ENCODE measurements at regions not wholly inside any gene's neighbourhood (a gene's known extent, or its start where the extent isn't known, plus 50 kb on each side); places are given as distances from the start of the nearest gene placed in this dataset.
A peak's percentile ranks its signal among the peaks of the same experiment; 100 is the strongest.

DNA sequence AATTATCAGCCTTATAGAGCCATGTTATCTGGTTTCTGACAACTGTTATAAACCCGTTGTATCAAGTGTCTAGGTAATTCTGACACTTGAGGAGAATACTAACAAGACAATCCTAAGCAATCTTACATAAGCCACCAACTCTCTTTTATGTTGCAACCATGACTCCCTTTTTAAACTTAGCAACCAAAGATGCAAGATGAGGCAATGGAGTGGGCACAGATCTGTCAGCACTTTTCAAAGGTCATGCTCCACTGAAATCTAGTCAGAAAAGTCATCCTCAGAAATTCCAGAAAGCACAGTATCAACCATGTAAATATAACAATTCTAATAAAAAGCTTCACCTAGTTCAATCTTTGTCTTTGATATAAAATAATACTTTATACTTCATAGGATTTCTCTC, 77.0 kb upstream of the SEMA3A start:
- H3K4me3 ChIP-seq (ENCODE audit: low read depth, low read length) = no peak overlapping the region
- H3K4me1 ChIP-seq (ENCODE audit: control insufficient read depth, insufficient read depth, low read length) = peaks cover 13% of the 10 kb centered on the region
- H3K27me3 ChIP-seq (ENCODE audit: control insufficient read depth, insufficient read depth, low read length) = no peaks in the 10 kb centered on the region
- no peak overlapping the region for H3K9ac ChIP-seq (ENCODE audit: low read depth, low read length)
- H3K9me3 ChIP-seq (ENCODE audit: control insufficient read depth, insufficient read depth, low read length) = no peaks in the 10 kb centered on the region
- no peaks in the 10 kb centered on the region for H3K36me3 ChIP-seq (ENCODE audit: control insufficient read depth, insufficient read depth, low read length)
- no peak overlapping the region for H3K27ac ChIP-seq (ENCODE audit: low read depth, low read length)

DNA sequence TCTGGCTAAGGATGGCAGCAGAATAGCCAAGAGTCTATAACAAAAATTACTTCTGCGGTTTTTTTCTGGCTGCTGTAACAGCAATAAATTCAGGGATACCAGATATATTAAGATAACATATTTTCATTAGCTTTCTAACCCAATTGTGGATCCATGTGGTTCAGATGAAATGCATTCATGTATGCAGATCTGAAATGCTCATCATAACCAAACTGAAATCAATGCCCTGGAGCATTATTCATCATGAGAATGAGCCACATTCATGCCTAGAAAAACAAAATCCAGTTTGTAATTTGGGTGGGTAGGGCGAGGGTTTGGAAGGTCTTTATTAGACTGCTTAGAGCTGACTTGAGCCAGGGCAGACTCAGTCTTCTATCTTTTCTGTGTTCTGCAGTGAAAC, 69.8 kb upstream of the SEMA3A start:
- Histone ChIP-seq H3K4me3 (ENCODE audit: low read depth, low read length) (no peak overlapping the region), H3K4me1 (ENCODE audit: control insufficient read depth, insufficient read depth, low read length) (no peaks in the 10 kb centered on the region)

GRCh38 chr7:84263106-84263505, 68.5 kb upstream of the SEMA3A start:
- peaks cover 2% of the 10 kb centered on the region; the same call in 1 of the 2 replicates for H3K4me1 ChIP-seq (ENCODE audit: control insufficient read depth, insufficient read depth, low read length)
- no peaks in the 10 kb centered on the region for H3K9me3 ChIP-seq (ENCODE audit: control insufficient read depth, insufficient read depth, low read length)
- no peaks in the 10 kb centered on the region for H3K27me3 ChIP-seq (ENCODE audit: control insufficient read depth, insufficient read depth, low read length)
- H3K4me3 ChIP-seq (ENCODE audit: low read depth, low read length) = no peak overlapping the region
- no peak overlapping the region for H3K27ac ChIP-seq (ENCODE audit: low read depth, low read length)
- no peak overlapping the region for H3K9ac ChIP-seq (ENCODE audit: low read depth, low read length)
- H3K36me3 ChIP-seq (ENCODE audit: control insufficient read depth, insufficient read depth, low read length) = no peaks in the 10 kb centered on the region

More for the DNA sequence above, 69.8 kb upstream of the SEMA3A start:
- H3K9me3 ChIP-seq (ENCODE audit: control insufficient read depth, insufficient read depth, low read length) = no peaks in the 10 kb centered on the region
- no peaks in the 10 kb centered on the region for H3K36me3 ChIP-seq (ENCODE audit: control insufficient read depth, insufficient read depth, low read length)
- H3K27ac ChIP-seq (ENCODE audit: low read depth, low read length) = no peak overlapping the region
- H3K9ac ChIP-seq (ENCODE audit: low read depth, low read length) = no peak overlapping the region
- no peaks in the 10 kb centered on the region for H3K27me3 ChIP-seq (ENCODE audit: control insufficient read depth, insufficient read depth, low read length)

- Histone ChIP-seq H3K9ac (ENCODE audit: low read depth, low read length) (no peak overlapping the region), H3K27me3 (ENCODE audit: control insufficient read depth, insufficient read depth, low read length) (no peaks in the 10 kb centered on the region), H3K4me3 (ENCODE audit: low read depth, low read length) (no peak overlapping the region), H3K4me1 (ENCODE audit: control insufficient read depth, insufficient read depth, low read length) (peaks cover 6% of the 10 kb centered on the region; the same call in 1 of the 2 replicates), H3K27ac (ENCODE audit: low read depth, low read length) (no peak overlapping the region), H3K9me3 (ENCODE audit: control insufficient read depth, insufficient read depth, low read length) (no peaks in the 10 kb centered on the region), H3K36me3 (ENCODE audit: control insufficient read depth, insufficient read depth, low read length) (no peaks in the 10 kb centered on the region)
Observed at GRCh38 chr7:84261509-84261908, 66.9 kb upstream of the SEMA3A start.

- Histone ChIP-seq H3K36me3 (ENCODE audit: control insufficient read depth, insufficient read depth, low read length) (no peaks in the 10 kb centered on the region), H3K4me3 (ENCODE audit: low read depth, low read length) (no peak overlapping the region), H3K9me3 (ENCODE audit: control insufficient read depth, insufficient read depth, low read length) (no peaks in the 10 kb centered on the region), H3K27me3 (ENCODE audit: control insufficient read depth, insufficient read depth, low read length) (no peaks in the 10 kb centered on the region), H3K27ac (ENCODE audit: low read depth, low read length) (no peak overlapping the region), H3K4me1 (ENCODE audit: control insufficient read depth, insufficient read depth, low read length) (peaks cover 6% of the 10 kb centered on the region; the same call in 1 of the 2 replicates), H3K9ac (ENCODE audit: low read depth, low read length) (no peak overlapping the region)
Observed at GRCh38 chr7:84258628-84259027, 64.0 kb upstream of the SEMA3A start.

- Histone ChIP-seq H3K4me1 (ENCODE audit: control insufficient read depth, insufficient read depth, low read length) (peaks cover 13% of the 10 kb centered on the region), H3K27ac (ENCODE audit: low read depth, low read length) (no peak overlapping the region), H3K27me3 (ENCODE audit: control insufficient read depth, insufficient read depth, low read length) (no peaks in the 10 kb centered on the region), H3K36me3 (ENCODE audit: control insufficient read depth, insufficient read depth, low read length) (no peaks in the 10 kb centered on the region), H3K9ac (ENCODE audit: low read depth, low read length) (no peak overlapping the region), H3K4me3 (ENCODE audit: low read depth, low read length) (no peak overlapping the region), H3K9me3 (ENCODE audit: control insufficient read depth, insufficient read depth, low read length) (no peaks in the 10 kb centered on the region)
Observed at GRCh38 chr7:84256571-84256971, 62.0 kb upstream of the SEMA3A start.

GRCh38 chr7:84251277-84251781, 56.7 kb upstream of the SEMA3A start:
- Histone ChIP-seq H3K9ac (ENCODE audit: low read depth, low read length) (no peak overlapping the region), H3K36me3 (ENCODE audit: control insufficient read depth, insufficient read depth, low read length) (no peaks in the 10 kb centered on the region), H3K4me3 (ENCODE audit: low read depth, low read length) (peak overlapping the region; percentile 6; the same call in 1 of the 2 replicates), H3K27ac (ENCODE audit: low read depth, low read length) (peak overlapping the region; percentile 50), H3K27me3 (ENCODE audit: control insufficient read depth, insufficient read depth, low read length) (no peaks in the 10 kb centered on the region), H3K4me1 (ENCODE audit: control insufficient read depth, insufficient read depth, low read length) (peaks cover 22% of the 10 kb centered on the region), H3K9me3 (ENCODE audit: control insufficient read depth, insufficient read depth, low read length) (no peaks in the 10 kb centered on the region)

DNA sequence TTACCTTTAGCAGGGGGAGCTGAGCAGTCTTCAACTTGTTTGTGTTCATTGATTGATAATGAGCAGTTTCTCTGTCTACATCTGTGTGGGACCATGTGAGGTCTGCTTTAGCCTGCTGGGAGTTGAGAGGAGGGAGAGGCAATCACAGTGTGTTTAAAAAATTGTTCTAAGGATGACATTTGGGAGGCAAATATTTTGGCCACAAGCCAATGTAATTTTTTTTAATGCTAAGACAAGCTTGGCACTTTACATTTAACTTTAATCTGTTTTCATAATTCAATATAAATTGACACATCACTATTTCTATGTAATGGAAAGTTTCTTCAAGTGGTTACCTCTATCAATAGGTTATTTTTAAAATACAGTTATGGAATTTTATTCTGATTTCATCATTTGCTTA, 55.9 kb upstream of the SEMA3A start:
- Histone ChIP-seq H3K9me3 (ENCODE audit: control insufficient read depth, insufficient read depth, low read length) (peaks cover 4% of the 10 kb centered on the region; the same call in 1 of the 2 replicates), H3K27me3 (ENCODE audit: control insufficient read depth, insufficient read depth, low read length) (no peaks in the 10 kb centered on the region), H3K4me3 (ENCODE audit: low read depth, low read length) (no peak overlapping the region), H3K4me1 (ENCODE audit: control insufficient read depth, insufficient read depth, low read length) (peaks cover 22% of the 10 kb centered on the region), H3K36me3 (ENCODE audit: control insufficient read depth, insufficient read depth, low read length) (no peaks in the 10 kb centered on the region), H3K27ac (ENCODE audit: low read depth, low read length) (no peak overlapping the region), H3K9ac (ENCODE audit: low read depth, low read length) (no peak overlapping the region)

DNA sequence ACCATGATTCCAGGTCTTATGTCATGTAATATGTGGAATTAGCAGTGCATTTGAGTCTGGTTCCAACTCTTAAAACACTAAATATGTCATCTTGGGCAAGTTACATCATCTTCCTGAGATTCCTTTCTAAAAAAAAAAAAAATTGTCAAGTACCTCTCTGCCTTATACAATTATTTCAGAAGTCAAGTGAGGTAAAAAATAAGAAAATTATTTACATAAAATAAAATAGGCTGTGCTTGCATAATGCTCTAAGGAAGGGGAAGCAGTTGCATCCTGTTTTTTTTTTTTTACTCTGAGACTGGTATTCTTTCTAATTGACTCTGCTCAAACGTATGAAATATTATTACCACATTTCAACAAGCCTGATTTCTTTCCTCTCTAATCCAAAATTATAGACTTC, 55.1 kb upstream of the SEMA3A start:
- Histone ChIP-seq H3K9ac (ENCODE audit: low read depth, low read length) (no peak overlapping the region), H3K4me3 (ENCODE audit: low read depth, low read length) (no peak overlapping the region), H3K36me3 (ENCODE audit: control insufficient read depth, insufficient read depth, low read length) (no peaks in the 10 kb centered on the region), H3K4me1 (ENCODE audit: control insufficient read depth, insufficient read depth, low read length) (peaks cover 22% of the 10 kb centered on the region), H3K27ac (ENCODE audit: low read depth, low read length) (no peak overlapping the region), H3K27me3 (ENCODE audit: control insufficient read depth, insufficient read depth, low read length) (no peaks in the 10 kb centered on the region), H3K9me3 (ENCODE audit: control insufficient read depth, insufficient read depth, low read length) (peaks cover 8% of the 10 kb centered on the region)

DNA sequence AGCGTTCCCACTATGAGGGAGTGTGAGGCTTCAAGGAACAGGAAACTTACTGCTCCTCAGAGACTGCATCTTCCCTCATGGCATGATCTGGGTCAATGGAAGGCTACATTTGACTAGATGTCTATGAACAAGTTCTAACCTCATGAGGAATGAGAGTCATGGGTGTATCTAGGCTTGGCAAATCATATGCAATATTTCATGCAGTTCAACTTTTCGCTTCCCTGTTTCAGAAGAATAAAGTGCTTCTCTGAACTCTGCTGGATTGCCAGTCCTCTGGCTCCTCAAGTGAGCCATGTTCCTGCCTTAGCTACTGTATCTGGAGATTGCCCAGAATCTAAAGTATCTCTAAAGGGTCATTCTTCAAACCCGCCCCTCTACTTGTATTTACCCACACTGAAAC, 54.3 kb upstream of the SEMA3A start:
- H3K36me3 ChIP-seq (ENCODE audit: control insufficient read depth, insufficient read depth, low read length) = no peaks in the 10 kb centered on the region
- H3K4me3 ChIP-seq (ENCODE audit: low read depth, low read length) = no peak overlapping the region
- H3K9ac ChIP-seq (ENCODE audit: low read depth, low read length) = no peak overlapping the region
- no peak overlapping the region for H3K27ac ChIP-seq (ENCODE audit: low read depth, low read length)
- peaks cover 13% of the 10 kb centered on the region for H3K9me3 ChIP-seq (ENCODE audit: control insufficient read depth, insufficient read depth, low read length)
- peaks cover 22% of the 10 kb centered on the region for H3K4me1 ChIP-seq (ENCODE audit: control insufficient read depth, insufficient read depth, low read length)
- no peaks in the 10 kb centered on the region for H3K27me3 ChIP-seq (ENCODE audit: control insufficient read depth, insufficient read depth, low read length)

DNA sequence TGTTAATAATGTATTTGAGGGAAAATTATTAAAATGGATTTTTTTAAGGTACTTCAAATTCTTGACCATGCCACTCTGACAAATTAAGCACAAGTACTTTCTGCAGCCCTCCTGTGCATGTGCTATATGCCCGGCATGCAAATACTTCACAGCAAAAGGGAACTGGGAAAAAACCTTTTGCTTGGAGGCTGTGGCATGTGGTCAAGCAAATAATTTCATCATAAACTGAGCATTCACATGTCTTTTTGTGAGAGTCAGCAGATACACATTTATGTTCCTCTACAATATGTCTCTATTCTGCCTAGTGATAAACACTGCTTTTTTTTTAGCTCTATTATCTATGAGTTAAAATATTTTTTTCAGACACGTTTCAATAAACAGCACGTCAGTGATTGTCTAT, 53.7 kb upstream of the SEMA3A start:
- Histone ChIP-seq H3K27ac (ENCODE audit: low read depth, low read length) (no peak overlapping the region), H3K27me3 (ENCODE audit: control insufficient read depth, insufficient read depth, low read length) (no peaks in the 10 kb centered on the region), H3K9ac (ENCODE audit: low read depth, low read length) (no peak overlapping the region), H3K4me3 (ENCODE audit: low read depth, low read length) (no peak overlapping the region), H3K36me3 (ENCODE audit: control insufficient read depth, insufficient read depth, low read length) (no peaks in the 10 kb centered on the region), H3K9me3 (ENCODE audit: control insufficient read depth, insufficient read depth, low read length) (peaks cover 13% of the 10 kb centered on the region), H3K4me1 (ENCODE audit: control insufficient read depth, insufficient read depth, low read length) (peaks cover 22% of the 10 kb centered on the region)

DNA sequence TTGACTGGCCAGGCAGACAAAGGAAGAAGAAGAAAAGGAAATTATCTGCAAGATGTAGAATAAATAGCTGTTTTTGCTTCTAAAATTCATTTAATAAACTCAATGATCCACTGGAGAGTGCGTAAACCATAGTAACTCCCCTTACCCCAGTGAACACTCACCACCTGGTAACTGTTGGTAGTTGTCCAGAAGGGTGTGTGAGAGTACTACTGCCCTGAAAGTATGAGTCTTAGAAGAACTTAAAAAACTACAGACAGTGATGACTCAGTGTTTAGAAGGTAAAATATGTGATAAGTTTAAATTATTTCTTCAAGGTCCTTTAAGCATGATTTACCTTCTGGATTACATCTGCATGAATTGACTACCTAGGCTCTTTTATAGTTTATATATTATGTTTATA, 53.0 kb upstream of the SEMA3A start:
- H3K36me3 ChIP-seq (ENCODE audit: control insufficient read depth, insufficient read depth, low read length) = no peaks in the 10 kb centered on the region
- H3K9ac ChIP-seq (ENCODE audit: low read depth, low read length) = no peak overlapping the region
- H3K9me3 ChIP-seq (ENCODE audit: control insufficient read depth, insufficient read depth, low read length) = peaks cover 13% of the 10 kb centered on the region
- H3K4me1 ChIP-seq (ENCODE audit: control insufficient read depth, insufficient read depth, low read length) = peaks cover 22% of the 10 kb centered on the region
- no peaks in the 10 kb centered on the region for H3K27me3 ChIP-seq (ENCODE audit: control insufficient read depth, insufficient read depth, low read length)
- H3K27ac ChIP-seq (ENCODE audit: low read depth, low read length) = no peak overlapping the region
- no peak overlapping the region for H3K4me3 ChIP-seq (ENCODE audit: low read depth, low read length)
